DND-41 (cell line): ENCODE measurements at regions not wholly inside any gene's neighbourhood (a gene's known extent, or its start where the extent isn't known, plus 50 kb on each side); places are given as distances from the start of the nearest gene placed in this dataset.
A peak's percentile ranks its signal among the peaks of the same experiment; 100 is the strongest.

Experiments
- ATAC-seq: fragments of 200-7000 bp; cut with Tn5 transposase; 3 replicates; pipeline ENCODE4 v1.9.1; 2021; ENCODE audit warnings: low read depth; ENCODE audit not compliant: insufficient read depth
- DNase-seq: peaks from one replicate; pipeline ENCODE4 v3.0.0-alpha.2; 2020
- H2AFZ ChIP-seq: 2 replicates; pipeline ENCODE4 v1.6.0; 2012; ENCODE audit warnings: low read depth, low read length
- H3K27ac ChIP-seq: 2 replicates; pipeline ENCODE4 v1.5.1; 2012; ENCODE audit warnings: low read length, inconsistent platforms
- H3K27me3 ChIP-seq: fragments of 200-600 bp; sonication (generic); 2 replicates; pipeline ENCODE4 v1.6.0; 2012; ENCODE audit warnings: low read length, mild to moderate bottlenecking, inconsistent platforms; ENCODE audit not compliant: insufficient read depth, poor library complexity
- H3K36me3 ChIP-seq: 2 replicates; pipeline ENCODE4 v1.5.1; 2012; ENCODE audit warnings: low read length, inconsistent platforms; ENCODE audit not compliant: insufficient read depth
- H3K4me1 ChIP-seq: 2 replicates; pipeline ENCODE4 v1.5.1; 2012; ENCODE audit warnings: mild to moderate bottlenecking, low read length; ENCODE audit not compliant: insufficient read depth
- H3K4me2 ChIP-seq: 2 replicates; pipeline ENCODE4 v1.6.0; 2012; ENCODE audit warnings: mild to moderate bottlenecking, moderate library complexity, low read length, inconsistent platforms; ENCODE audit not compliant: insufficient read depth
- H3K4me3 ChIP-seq, 2 experiments: fragments of 200-600 bp in 1 of 2; shearing (Covaris generic) in 1 of 2; 2 replicates each; pipeline ENCODE4 v1.5.1; 2012 to 2016; ENCODE audit warnings: inconsistent platforms in 2 of 2, low read length in 2 of 2, mild to moderate bottlenecking in 2 of 2, low read depth in 1 of 2, moderate library complexity in 1 of 2
- H3K79me2 ChIP-seq: 2 replicates; pipeline ENCODE4 v1.6.0; 2012; ENCODE audit warnings: low read length, inconsistent platforms; ENCODE audit not compliant: insufficient read depth
- H3K9ac ChIP-seq: 2 replicates; pipeline ENCODE4 v1.6.0; 2012; ENCODE audit warnings: low read depth, mild to moderate bottlenecking, inconsistent platforms, low read length, moderate library complexity
- H3K9me3 ChIP-seq: 2 replicates; pipeline ENCODE4 v1.5.1; 2012; ENCODE audit warnings: low read length, moderate library complexity, mild to moderate bottlenecking, inconsistent platforms; ENCODE audit not compliant: insufficient read depth, severe bottlenecking
- H4K20me1 ChIP-seq: 2 replicates; pipeline ENCODE4 v1.6.0; 2012; ENCODE audit warnings: low read length; ENCODE audit not compliant: insufficient read depth
- CTCF ChIP-seq: IDR thresholded peaks from 2 replicates; pipeline ENCODE4 v1.5.1; 2012; ENCODE audit warnings: borderline replicate concordance, low read length, moderate library complexity, mild to moderate bottlenecking; ENCODE audit not compliant: poor library complexity, severe bottlenecking; ENCODE audit errors: extremely low read depth
- EZH2 ChIP-seq: IDR thresholded peaks from 3 replicates; pipeline ENCODE4 v1.6.1; 2012; ENCODE audit warnings: borderline replicate concordance, low read depth, mild to moderate bottlenecking, moderate library complexity, low read length, inconsistent platforms; ENCODE audit not compliant: severe bottlenecking

- Histone ChIP-seq H3K9ac (no peak overlapping the region), H3K9me3 (no peaks in the 10 kb centered on the region), H3K36me3 (no peaks in the 10 kb centered on the region), H3K27me3 (no peaks in the 10 kb centered on the region), H4K20me1 (no peaks in the 10 kb centered on the region), H3K4me2 (no peak overlapping the region), H3K4me3 (0 out of 4 replicates have a peak overlapping the region, but pooled peaks of 1 of the 2 experiments have one; percentile 1), H3K27ac (no peak overlapping the region), H2AFZ (no peak overlapping the region), H3K4me1 (no peaks in the 10 kb centered on the region), H3K79me2 (no peaks in the 10 kb centered on the region)
- TF ChIP-seq CTCF (no peak), EZH2 (no peak)
- ATAC-seq: no peak
- DNase-seq: no peak
Measured at GRCh38 chr1:88434836-88435235, 249.2 kb upstream of the PKN2 start.

GRCh38 chr1:88441022-88441421 lies 243.1 kb upstream of the PKN2 start:
- DNase-seq (no peak), ATAC-seq (no peak)
- H3K4me1 ChIP-seq: no peaks in the 10 kb centered on the region
- H3K79me2 ChIP-seq: no peaks in the 10 kb centered on the region
- TF ChIP-seq CTCF (no peak), EZH2 (no peak)
- no peak overlapping the region for H3K27ac ChIP-seq
- H3K9me3 ChIP-seq: no peaks in the 10 kb centered on the region
- no peaks in the 10 kb centered on the region for H3K36me3 ChIP-seq
- H3K4me2 ChIP-seq: no peak overlapping the region
- H3K4me3 ChIP-seq: no peak overlapping the region
- H3K27me3 ChIP-seq: no peaks in the 10 kb centered on the region
- no peak overlapping the region for H2AFZ ChIP-seq
- H4K20me1 ChIP-seq: no peaks in the 10 kb centered on the region
- no peak overlapping the region for H3K9ac ChIP-seq

GRCh38 chr1:88451856-88452255 lies 232.2 kb upstream of the PKN2 start:
- TF ChIP-seq EZH2 (no peak), CTCF (no peak)
- Histone ChIP-seq H3K36me3 (no peaks in the 10 kb centered on the region), H4K20me1 (no peaks in the 10 kb centered on the region), H3K9ac (no peak overlapping the region), H3K79me2 (no peaks in the 10 kb centered on the region), H3K4me2 (no peak overlapping the region), H2AFZ (no peak overlapping the region), H3K27me3 (no peaks in the 10 kb centered on the region), H3K9me3 (no peaks in the 10 kb centered on the region), H3K4me1 (no peaks in the 10 kb centered on the region), H3K4me3 (no peak overlapping the region), H3K27ac (no peak overlapping the region)
- no peak for ATAC-seq
- DNase-seq: no peak

GRCh38 chr1:88453295-88453694 lies 230.8 kb upstream of the PKN2 start:
- no peaks in the 10 kb centered on the region for H3K36me3 ChIP-seq
- H3K9me3 ChIP-seq: no peaks in the 10 kb centered on the region
- TF ChIP-seq EZH2 (no peak), CTCF (no peak)
- ATAC-seq (no peak), DNase-seq (no peak)
- no peaks in the 10 kb centered on the region for H3K27me3 ChIP-seq
- H3K79me2 ChIP-seq: no peaks in the 10 kb centered on the region
- H3K4me3 ChIP-seq: no peak overlapping the region
- H3K9ac ChIP-seq: no peak overlapping the region
- no peak overlapping the region for H3K4me2 ChIP-seq
- H2AFZ ChIP-seq: no peak overlapping the region
- H3K27ac ChIP-seq: no peak overlapping the region
- no peaks in the 10 kb centered on the region for H3K4me1 ChIP-seq
- no peaks in the 10 kb centered on the region for H4K20me1 ChIP-seq
